Activated B cell treated with CpG ODN at 0.5 μM for 24 hours (primary cell): ENCODE measurements at regions not wholly inside any gene's neighbourhood (a gene's known extent, or its start where the extent isn't known, plus 50 kb on each side); places are given as distances from the start of the nearest gene placed in this dataset.

ENCODE experiments used
- ATAC-seq: fragments of 200-7000 bp; cut with Tn5 transposase; one replicate; pipeline ENCODE4 v1.10.0; 2021; ENCODE audit warnings: low read depth, mild to moderate bottlenecking, moderate library complexity
- CTCF ChIA-PET: fragments of 350-600 bp; sonication (Branson Sonifier 250); formaldehyde crosslinking; loops from one replicate; lab custom pipeline; 2021; ENCODE audit warnings: antibody characterized with exemption; lab: Charles Lee
- POLR2A ChIA-PET: fragments of 350-600 bp; sonication (Branson Sonifier 250); formaldehyde crosslinking; loops from one replicate; lab custom pipeline; 2021; ENCODE audit warnings: antibody characterized with exemption; lab: Charles Lee
- DNase-seq: peaks from one replicate; pipeline ENCODE4 v3.0.0; 2022
- H3K27ac Mint-ChIP-seq: one replicate; pipeline ENCODE4 v1.8.0; 2020; ENCODE audit warnings: mixed read lengths
- H3K27me3 Mint-ChIP-seq: one replicate; pipeline ENCODE4 v1.8.0; 2021; ENCODE audit warnings: mixed read lengths
- H3K36me3 Mint-ChIP-seq: one replicate; pipeline ENCODE4 v1.8.0; 2021; ENCODE audit warnings: low read depth, mixed read lengths
- H3K4me1 Mint-ChIP-seq: one replicate; pipeline ENCODE4 v1.8.0; 2021; ENCODE audit warnings: mixed read lengths
- H3K4me3 Mint-ChIP-seq: one replicate; pipeline ENCODE4 v1.8.0; 2020; ENCODE audit warnings: mild to moderate bottlenecking, mixed read lengths
- H3K9me3 Mint-ChIP-seq: one replicate; pipeline ENCODE4 v1.8.0; 2020; ENCODE audit warnings: mixed read lengths
- CTCF ChIP-seq: fragments of 200-600 bp; IDR thresholded peaks from one replicate; pipeline ENCODE4 v1.8.0; 2022; ENCODE audit warnings: antibody characterized with exemption, mild to moderate bottlenecking
- intact Hi-C: fragments of 100-400 bp; cut with micrococcal nuclease; formaldehyde crosslinking; loops from one replicate; pipeline ENCODE4 v1.15.1; 2024

GRCh38 chr17:71625330-71625729, 495.5 kb upstream of the SOX9 start:
- no peak overlapping the region for H3K4me3 Mint-ChIP-seq
- H3K9me3 Mint-ChIP-seq, result peaks cover 3% of the 10 kb centered on the region
- H3K27ac Mint-ChIP-seq, result no peak overlapping the region
- ATAC-seq (no peak), DNase-seq (no peak)
- no peaks in the 10 kb centered on the region for H3K36me3 Mint-ChIP-seq
- TF ChIP-seq CTCF, result no peak
- CTCF ChIA-PET, result no interaction called here
- intact Hi-C loops, result no loop called here
- H3K4me1 Mint-ChIP-seq, result no peaks in the 10 kb centered on the region
- no peaks in the 10 kb centered on the region for H3K27me3 Mint-ChIP-seq
- POLR2A ChIA-PET, result no interaction called here

- CTCF ChIA-PET, result no interaction called here
- no peaks in the 10 kb centered on the region for H3K27me3 Mint-ChIP-seq
- TF ChIP-seq CTCF, result no peak
- no peak for DNase-seq
- H3K9me3 Mint-ChIP-seq, result peaks cover 4% of the 10 kb centered on the region
- H3K36me3 Mint-ChIP-seq, result no peaks in the 10 kb centered on the region
- no peak overlapping the region for H3K27ac Mint-ChIP-seq
- ATAC-seq, result no peak
- intact Hi-C loops, result no loop called here
- H3K4me3 Mint-ChIP-seq, result no peak overlapping the region
- no peaks in the 10 kb centered on the region for H3K4me1 Mint-ChIP-seq
- POLR2A ChIA-PET, result no interaction called here
Observed at GRCh38 chr17:71628306-71628705, 492.5 kb upstream of the SOX9 start.

GRCh38 chr17:71631483-71631882, 489.3 kb upstream of the SOX9 start:
- no peak for TF ChIP-seq CTCF
- Mint-ChIP-seq H3K9me3 (peaks cover 5% of the 10 kb centered on the region), H3K27ac (no peak overlapping the region), H3K4me1 (no peaks in the 10 kb centered on the region), H3K27me3 (no peaks in the 10 kb centered on the region), H3K36me3 (no peaks in the 10 kb centered on the region), H3K4me3 (no peak overlapping the region)
- ATAC-seq, result no peak
- CTCF ChIA-PET, result no interaction called here
- no peak for DNase-seq
- POLR2A ChIA-PET, result no interaction called here
- intact Hi-C loops, result no loop called here

- DNase-seq, result no peak
- no peak for ATAC-seq
- Mint-ChIP-seq H3K9me3 (peaks cover 5% of the 10 kb centered on the region), H3K27ac (no peak overlapping the region), H3K4me1 (no peaks in the 10 kb centered on the region), H3K36me3 (no peaks in the 10 kb centered on the region), H3K4me3 (no peak overlapping the region), H3K27me3 (no peaks in the 10 kb centered on the region)
- intact Hi-C loops, result no loop called here
- POLR2A ChIA-PET, result no interaction called here
- CTCF ChIA-PET, result no interaction called here
- TF ChIP-seq CTCF, result no peak
Observed at GRCh38 chr17:71632328-71632727, 488.5 kb upstream of the SOX9 start.

- Mint-ChIP-seq H3K27ac (no peak overlapping the region), H3K4me3 (no peak overlapping the region), H3K36me3 (no peaks in the 10 kb centered on the region), H3K4me1 (no peaks in the 10 kb centered on the region), H3K27me3 (no peaks in the 10 kb centered on the region), H3K9me3 (peaks cover 7% of the 10 kb centered on the region)
- DNase-seq (no peak), ATAC-seq (no peak)
- ChIA-PET CTCF (no interaction called here), POLR2A (no interaction called here)
- no peak for TF ChIP-seq CTCF
- intact Hi-C loops, result no loop called here
Observed at GRCh38 chr17:71633391-71633849, 487.4 kb upstream of the SOX9 start.
